HG03520 (cell line): ENCODE measurements at regions not wholly inside any gene's neighbourhood (a gene's known extent, or its start where the extent isn't known, plus 50 kb on each side); places are given as distances from the start of the nearest gene placed in this dataset.

ENCODE experiments used
- ATAC-seq: cut with Tn5 transposase; IDR thresholded peaks from one replicate; pipeline ENCODE4 v1.9.1; 2021; ENCODE audit warnings: mild to moderate bottlenecking, moderate library complexity; ENCODE audit not compliant: unreplicated experiment

DNA sequence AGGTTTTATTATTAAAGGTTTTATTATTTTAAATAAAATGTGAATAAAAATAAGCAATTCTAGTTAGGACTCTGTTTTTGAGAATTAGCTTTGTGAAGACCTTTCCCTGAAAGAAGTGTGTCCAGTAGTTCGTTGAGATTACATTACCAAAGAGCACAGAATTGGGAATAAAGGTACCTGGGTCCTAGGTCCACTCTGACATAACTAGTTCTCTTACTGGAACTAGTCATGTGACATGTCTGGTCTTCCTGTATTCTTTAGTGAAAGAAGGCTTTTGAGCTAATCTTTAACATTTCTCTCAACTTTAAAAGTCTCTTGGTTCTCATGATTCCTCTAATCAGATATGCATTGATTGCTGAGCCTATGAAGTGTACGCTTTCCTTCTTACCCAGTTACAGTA is 292.0 kb upstream of the SMIM31 start:
- no peak for ATAC-seq

- ATAC-seq: no peak
Observed at GRCh38 chr4:164462471-164462870, 291.5 kb upstream of the SMIM31 start.

GRCh38 chr4:164464313-164464712 is 289.6 kb upstream of the SMIM31 start:
- ATAC-seq: no peak

GRCh38 chr4:164467493-164467892 is 286.4 kb upstream of the SMIM31 start:
- ATAC-seq: no peak

DNA sequence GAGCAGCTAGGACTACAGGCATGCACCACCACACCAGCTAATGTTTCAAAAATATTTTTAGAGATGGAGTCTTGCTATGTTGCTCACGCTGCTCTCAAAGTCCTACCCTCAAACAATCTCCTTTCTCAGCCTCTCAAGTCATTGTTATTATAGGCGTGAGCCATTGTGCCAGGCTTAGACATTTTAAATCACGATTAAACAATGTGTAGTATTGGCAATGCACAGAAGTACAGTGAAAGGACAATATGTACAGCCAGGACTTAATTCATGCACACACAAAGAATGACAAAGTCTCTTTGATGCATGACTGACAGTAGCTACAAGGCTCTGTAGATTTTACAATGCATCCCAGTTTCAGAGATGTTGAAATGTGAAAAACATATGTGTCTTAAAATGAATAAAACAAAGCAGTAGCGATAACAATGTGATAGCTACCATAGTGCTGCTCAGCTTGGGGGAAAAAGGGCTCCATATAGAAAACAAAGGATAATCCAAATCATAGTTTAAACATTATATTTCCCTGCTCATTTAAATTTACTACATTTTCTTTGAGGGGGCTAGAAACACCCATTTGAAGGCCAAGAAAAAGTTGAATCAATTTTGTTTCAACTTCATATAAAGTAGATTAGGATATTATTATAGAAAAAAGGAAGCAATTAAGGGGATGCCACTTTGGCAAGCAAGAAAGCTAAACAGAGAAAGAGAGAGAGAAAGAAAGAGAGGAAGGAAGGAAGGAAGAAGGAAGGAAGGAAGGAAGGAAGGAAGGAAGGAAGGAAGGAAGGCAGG is 272.4 kb upstream of the SMIM31 start:
- no peak for ATAC-seq

- no peak for ATAC-seq
Observed at GRCh38 chr4:164482092-164482404, 271.9 kb upstream of the SMIM31 start.

DNA sequence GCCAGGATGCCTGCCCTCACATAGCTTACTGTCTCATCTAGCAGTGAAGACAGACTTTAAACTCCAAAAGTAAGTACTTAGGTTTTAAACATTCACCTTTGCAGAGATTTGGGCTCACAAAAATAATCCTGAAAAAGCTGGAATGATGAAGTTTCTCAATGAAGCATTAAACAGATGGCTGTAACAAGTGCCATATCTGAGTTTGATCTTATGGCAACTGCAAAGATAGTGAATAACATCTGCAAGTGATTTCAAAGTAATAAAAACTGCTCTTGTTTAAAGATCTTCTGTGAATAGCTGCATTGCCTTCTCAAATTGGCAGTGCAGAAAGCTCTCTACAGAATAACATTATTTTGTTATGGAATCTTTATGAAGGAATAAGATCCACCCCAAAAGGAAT is 271.2 kb upstream of the SMIM31 start:
- no peak for ATAC-seq

DNA sequence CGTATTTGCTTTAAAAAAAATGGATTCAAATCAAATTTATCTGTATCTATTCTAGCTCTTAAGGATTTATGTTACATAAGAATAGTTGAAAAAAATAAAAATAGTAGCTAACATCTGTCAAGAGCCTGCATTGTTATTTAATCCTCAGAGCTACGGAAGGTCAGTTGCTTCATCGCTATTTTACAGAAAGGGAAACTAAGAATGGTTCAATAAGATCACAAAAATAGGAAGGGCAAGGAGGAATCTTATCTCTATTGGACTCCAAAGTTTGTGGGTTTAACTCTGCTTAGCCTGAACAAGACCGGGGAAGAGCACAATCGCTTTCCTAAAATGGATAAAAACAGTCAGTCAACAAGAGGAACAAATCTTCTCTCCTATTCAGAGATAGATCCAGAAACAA is 270.2 kb upstream of the SMIM31 start:
- ATAC-seq: no peak

DNA sequence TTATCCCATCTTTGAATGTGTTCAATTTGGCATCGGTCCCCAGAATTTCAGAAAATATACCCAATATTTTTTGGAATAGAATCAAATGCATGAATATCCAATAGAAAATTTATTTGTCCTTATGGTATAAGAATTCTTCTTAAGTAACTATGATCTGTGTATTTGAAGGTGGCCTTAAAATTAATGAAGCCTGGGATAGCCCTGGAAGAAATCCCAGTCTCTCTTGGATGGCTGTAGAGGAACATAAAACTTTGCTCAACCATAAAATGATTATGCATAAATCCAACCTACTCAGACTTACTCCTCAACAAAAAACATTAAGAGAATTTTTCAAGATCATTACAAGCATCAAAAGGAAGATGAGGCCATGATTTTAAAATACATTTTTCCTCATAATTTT is 269.4 kb upstream of the SMIM31 start:
- ATAC-seq: no peak

- ATAC-seq: no peak
Observed at GRCh38 chr4:164485136-164485535, 268.8 kb upstream of the SMIM31 start.

DNA sequence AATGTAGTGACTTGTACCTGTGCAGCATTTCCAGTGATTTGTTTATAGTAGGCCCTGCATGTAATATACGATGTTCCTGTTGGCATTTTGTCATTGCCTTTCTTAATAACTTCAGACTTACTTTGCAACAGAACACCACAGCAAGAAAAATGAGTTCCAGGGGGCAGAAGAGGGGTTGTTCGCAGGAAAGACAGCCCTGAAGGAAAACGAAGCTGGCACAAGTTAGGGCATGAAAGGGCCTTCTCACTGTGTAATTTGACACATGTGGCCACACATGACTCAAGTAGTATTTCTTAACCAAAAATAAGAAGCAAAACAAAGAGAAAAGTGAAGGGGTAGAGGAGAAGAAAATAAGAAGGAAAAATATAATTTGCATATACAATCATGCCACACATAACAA is 265.8 kb upstream of the SMIM31 start:
- no peak for ATAC-seq

DNA sequence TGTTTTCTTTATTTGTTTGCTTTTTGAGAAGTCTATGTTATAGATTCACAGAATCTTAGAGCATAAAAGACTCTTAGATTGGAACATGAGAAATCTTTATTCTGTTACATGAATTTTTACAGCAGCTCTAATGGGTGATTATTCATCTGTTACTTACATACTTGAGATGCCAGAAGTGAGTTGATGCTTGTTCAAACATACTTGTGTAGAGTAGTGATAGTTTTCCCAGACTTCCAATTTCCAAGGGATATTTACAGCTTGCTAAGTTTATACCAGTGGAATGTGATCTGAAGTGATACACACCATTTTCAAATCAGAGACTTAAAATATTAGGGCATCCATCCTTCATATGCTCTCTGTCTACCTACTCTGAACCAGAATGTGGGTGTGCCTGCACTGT is 252.9 kb upstream of the SMIM31 start:
- ATAC-seq: no peak

DNA sequence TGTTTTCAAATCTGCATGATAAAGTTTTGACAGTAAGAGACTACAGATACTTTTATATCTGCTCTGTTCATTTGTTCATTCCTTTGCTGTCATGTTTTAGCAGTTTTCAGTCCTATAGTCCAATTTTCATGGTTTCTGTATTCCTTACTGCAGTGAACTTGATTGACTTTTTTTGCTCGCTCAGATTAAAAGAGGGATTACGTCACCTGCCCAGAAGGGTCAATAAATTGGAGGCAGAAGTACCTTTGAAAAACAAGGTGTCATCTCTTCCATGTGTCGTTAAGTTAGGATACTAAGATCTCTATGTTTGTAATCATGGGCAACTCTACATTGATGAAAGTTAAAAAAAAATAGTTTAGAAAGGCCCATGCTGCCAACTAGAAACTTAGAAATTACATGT is 250.1 kb upstream of the SMIM31 start:
- ATAC-seq: no peak

- ATAC-seq: no peak
Observed at GRCh38 chr4:164508097-164508496, 245.8 kb upstream of the SMIM31 start.

DNA sequence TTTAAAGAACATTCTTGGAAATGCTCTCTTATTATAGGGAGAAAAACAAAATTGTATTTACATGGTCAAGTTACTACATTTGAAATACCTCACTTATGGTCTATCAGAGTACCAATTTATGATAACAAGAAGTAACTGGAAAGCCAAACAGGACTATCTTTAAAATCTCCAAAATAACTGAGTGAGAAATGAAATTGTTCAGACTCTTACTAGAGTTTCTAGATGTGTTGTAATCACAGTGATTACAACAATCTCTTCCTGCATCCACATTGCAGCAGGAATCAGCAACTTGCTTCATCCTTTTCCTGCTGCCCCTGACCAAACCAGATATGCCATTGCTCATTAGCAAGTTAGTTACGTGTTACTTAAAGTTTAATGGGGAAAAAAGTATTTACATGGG is 245.2 kb upstream of the SMIM31 start:
- ATAC-seq: no peak

DNA sequence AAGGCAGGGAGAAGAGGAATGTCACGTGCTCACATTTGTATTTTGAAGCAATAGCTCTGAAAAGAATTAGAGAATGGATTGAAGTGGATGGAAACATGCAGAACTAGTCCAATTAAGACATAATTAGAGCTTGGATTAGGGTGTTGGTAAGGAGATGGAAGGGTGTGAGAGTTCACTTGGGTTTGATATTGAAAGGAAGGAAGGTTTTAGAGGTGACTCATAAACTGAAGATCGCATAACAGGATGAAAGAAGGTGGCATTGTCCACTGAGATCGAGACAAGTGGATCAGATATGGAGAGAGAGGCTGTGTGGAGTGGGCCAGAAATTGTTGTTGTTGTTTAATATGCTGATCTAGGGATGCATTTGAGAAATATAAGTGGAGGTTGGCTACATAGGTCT is 244.0 kb upstream of the SMIM31 start:
- ATAC-seq: no peak

DNA sequence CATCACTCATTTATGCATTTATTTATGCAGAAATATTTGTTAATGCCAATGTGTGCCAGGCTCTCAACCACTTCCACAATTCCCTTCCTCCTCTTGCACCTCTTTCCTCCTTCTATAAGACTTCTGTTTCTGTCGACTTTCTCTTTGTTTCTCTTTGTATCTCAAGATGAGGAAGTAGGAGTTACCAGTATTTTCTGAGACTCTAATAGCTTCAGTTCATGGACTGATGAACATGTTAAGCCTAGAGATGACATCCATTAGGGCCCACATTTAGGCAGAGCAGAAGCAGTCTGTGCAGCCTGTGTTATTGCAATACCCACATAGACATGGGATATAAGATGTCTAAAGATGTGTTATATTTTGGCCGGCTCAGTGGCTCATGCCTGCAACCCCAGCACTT is 241.8 kb upstream of the SMIM31 start:
- no peak for ATAC-seq

DNA sequence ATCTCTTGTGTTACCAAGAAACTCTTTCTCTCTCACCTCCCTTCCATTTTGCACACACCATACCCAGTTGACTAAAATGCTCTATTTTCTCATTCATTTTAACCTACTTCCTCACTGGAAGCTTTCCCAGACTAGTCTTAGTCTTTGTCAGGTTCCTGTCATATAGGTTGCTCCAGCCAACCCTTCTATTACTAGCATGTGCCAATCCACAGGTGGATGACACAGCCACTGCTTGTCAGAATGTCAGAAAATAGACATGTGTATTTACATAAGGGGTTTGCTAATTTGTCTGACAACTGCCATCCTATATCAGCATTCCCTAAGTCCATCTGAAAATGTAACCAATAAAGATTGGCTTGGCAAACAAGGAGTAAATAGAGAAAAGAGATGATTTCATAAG is 239.2 kb upstream of the SMIM31 start:
- ATAC-seq: no peak

DNA sequence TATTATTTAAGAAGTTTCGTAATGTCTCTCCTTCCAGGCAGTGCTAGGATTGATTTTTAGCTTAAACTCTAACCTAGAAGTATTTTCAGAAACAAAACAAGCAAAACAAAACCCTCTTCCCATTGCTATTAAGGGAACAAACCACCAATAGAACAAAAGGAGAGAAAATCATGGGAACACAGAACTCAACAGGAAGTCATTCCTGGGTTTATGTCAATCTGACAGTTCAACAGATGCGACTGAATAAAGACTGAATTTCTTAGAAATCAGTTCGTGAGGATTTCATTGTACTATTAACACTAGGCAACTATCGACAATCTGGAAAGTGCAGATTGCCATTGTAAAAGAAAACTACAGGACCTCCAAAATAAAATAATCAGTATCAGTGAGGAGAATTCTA is 229.1 kb upstream of the SMIM31 start:
- no peak for ATAC-seq

GRCh38 chr4:164526933-164527583 is 226.9 kb upstream of the SMIM31 start:
- no peak for ATAC-seq

DNA sequence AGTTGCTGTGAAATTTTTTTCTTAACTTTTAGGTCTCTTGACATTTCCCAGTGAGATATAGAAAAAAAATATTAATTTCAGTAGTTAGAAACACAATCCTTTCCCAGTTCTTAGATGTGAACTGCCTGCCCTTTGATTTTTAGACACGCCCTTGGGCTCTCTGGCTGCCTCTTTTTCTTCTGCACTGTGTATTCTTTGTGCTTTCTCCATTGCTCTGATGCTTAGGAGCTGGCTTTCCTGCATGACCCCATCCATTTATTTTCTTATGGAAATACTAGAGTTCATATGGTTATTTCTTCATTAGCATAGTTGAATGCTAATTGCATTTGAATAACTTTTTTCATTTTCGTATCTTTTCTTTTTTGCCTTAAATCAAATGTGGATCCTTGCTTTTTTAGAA is 224.9 kb upstream of the SMIM31 start:
- ATAC-seq: no peak

GRCh38 chr4:164529486-164529885 is 224.4 kb upstream of the SMIM31 start:
- ATAC-seq: no peak

DNA sequence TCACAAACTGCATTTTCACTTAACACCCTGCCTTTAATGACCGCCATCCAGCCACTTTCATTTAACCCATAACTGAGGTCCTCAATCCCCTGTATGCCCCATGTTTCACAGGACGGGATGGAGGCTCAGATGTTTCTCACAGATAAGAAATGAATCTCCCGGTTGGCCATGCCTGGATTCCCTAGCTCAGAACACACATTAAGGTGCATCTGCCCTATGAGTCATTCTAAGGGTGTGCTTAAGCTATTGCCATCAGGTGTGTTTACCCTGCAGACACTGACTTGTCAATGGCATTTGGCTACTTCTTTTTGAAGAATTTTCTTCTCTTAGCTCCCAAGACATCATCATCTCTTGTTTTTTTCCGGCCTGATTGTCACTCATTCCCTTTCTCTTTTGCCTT is 222.6 kb upstream of the SMIM31 start:
- ATAC-seq: no peak
